Stimulated activated naive CD8-positive, alpha-beta T cell treated with anti-CD3 and anti-CD28 coated beads, Interleukin-15, amount 100 ng/mL, for 72 hours (primary cell): ENCODE measurements at regions not wholly inside any gene's neighbourhood (a gene's known extent, or its start where the extent isn't known, plus 50 kb on each side); places are given as distances from the start of the nearest gene placed in this dataset.

Source experiments
- ATAC-seq: fragments of 150-1000 bp; cut with Tn5 transposase; 2 replicates; pipeline ENCODE4 v1.10.0; 2021; ENCODE audit warnings: mild to moderate bottlenecking, moderate library complexity
- DNase-seq, 2 donors: peaks; one replicate each; pipeline ENCODE4 v3.0.0; 2021 to 2022
- H3K27ac Mint-ChIP-seq, 2 donors: one replicate each; pipeline ENCODE4 v1.8.0; 2022; ENCODE audit warnings: mild to moderate bottlenecking in 2 of 2, mixed read lengths in 2 of 2, moderate library complexity in 2 of 2
- H3K27me3 Mint-ChIP-seq: one replicate; pipeline ENCODE4 v1.8.0; 2022; ENCODE audit warnings: mixed read lengths
- H3K4me1 Mint-ChIP-seq: one replicate; pipeline ENCODE4 v1.8.0; 2022; ENCODE audit warnings: mild to moderate bottlenecking, mixed read lengths
- H3K4me3 Mint-ChIP-seq, 2 donors: one replicate each; pipeline ENCODE4 v1.8.0; 2022; ENCODE audit warnings: mild to moderate bottlenecking in 2 of 2, mixed read lengths in 2 of 2, moderate library complexity in 1 of 2
- H3K9me3 Mint-ChIP-seq, 2 donors: one replicate each; pipeline ENCODE4 v1.8.0; 2022; ENCODE audit warnings: mixed read lengths in 2 of 2

- Mint-ChIP-seq H3K27ac (no peak overlapping the region), H3K4me1 (no peaks in the 10 kb centered on the region), H3K4me3 (no peak overlapping the region), H3K27me3 (no peaks in the 10 kb centered on the region), H3K9me3 (peaks cover 0 to 13% of the 10 kb centered on the region in 2 donors)
- DNase-seq, result no peak
- ATAC-seq, result no peak
Observed at GRCh38 chr13:82305588-82305987, 1576.7 kb downstream of the SLITRK1 start.

GRCh38 chr13:82298106-82298505 is 1584.2 kb downstream of the SLITRK1 start:
- Mint-ChIP-seq H3K4me1 (no peaks in the 10 kb centered on the region), H3K9me3 (peaks cover 5 to 21% of the 10 kb centered on the region in 2 donors), H3K27ac (no peak overlapping the region), H3K4me3 (no peak overlapping the region), H3K27me3 (no peaks in the 10 kb centered on the region)
- ATAC-seq (no peak), DNase-seq (no peak)

- Mint-ChIP-seq H3K9me3 (peaks cover 5 to 8% of the 10 kb centered on the region in 2 donors), H3K27ac (no peak overlapping the region), H3K27me3 (no peaks in the 10 kb centered on the region), H3K4me1 (no peaks in the 10 kb centered on the region), H3K4me3 (no peak overlapping the region)
- ATAC-seq, result no peak
- DNase-seq, result no peak
Observed at GRCh38 chr13:82294226-82294625, 1588.0 kb downstream of the SLITRK1 start.

DNA sequence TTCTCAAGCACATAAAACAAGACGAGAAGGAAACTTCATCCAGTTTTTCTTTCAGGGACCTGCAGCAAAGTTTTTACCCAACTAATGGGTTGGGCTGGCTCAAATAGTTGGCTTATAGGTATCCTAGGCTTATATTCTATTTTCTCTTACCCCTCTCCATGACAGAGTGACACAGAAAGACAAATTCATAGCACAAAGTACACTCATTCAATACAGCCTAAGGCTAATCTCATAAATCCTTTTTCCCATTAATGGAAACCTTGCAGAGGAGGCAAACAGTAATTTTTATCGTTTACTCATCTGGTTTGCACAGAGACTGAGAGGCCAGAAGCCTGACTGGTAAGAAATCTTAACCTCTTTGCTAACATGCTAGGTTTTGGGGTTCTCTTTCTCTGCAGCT is 1589.9 kb downstream of the SLITRK1 start:
- Mint-ChIP-seq H3K4me3 (no peak overlapping the region), H3K27ac (no peak overlapping the region), H3K9me3 (peaks cover 5 to 8% of the 10 kb centered on the region in 2 donors), H3K27me3 (no peaks in the 10 kb centered on the region), H3K4me1 (no peaks in the 10 kb centered on the region)
- ATAC-seq (no peak), DNase-seq (no peak)

GRCh38 chr13:82291852-82292251 is 1590.4 kb downstream of the SLITRK1 start:
- ATAC-seq (no peak), DNase-seq (no peak)
- Mint-ChIP-seq H3K4me3 (no peak overlapping the region), H3K27ac (no peak overlapping the region), H3K27me3 (no peaks in the 10 kb centered on the region), H3K4me1 (no peaks in the 10 kb centered on the region), H3K9me3 (peaks cover 5 to 8% of the 10 kb centered on the region in 2 donors)

- Mint-ChIP-seq H3K27me3 (no peaks in the 10 kb centered on the region), H3K4me1 (no peaks in the 10 kb centered on the region), H3K9me3 (peaks cover 0 to 8% of the 10 kb centered on the region in 2 donors), H3K27ac (no peak overlapping the region), H3K4me3 (no peak overlapping the region)
- ATAC-seq, result no peak
- no peak for DNase-seq
Observed at GRCh38 chr13:82275644-82276043, 1606.6 kb downstream of the SLITRK1 start.

- no peak overlapping the region for H3K4me3 Mint-ChIP-seq
- H3K9me3 Mint-ChIP-seq, result peaks cover 0 to 8% of the 10 kb centered on the region in 2 donors
- no peaks in the 10 kb centered on the region for H3K4me1 Mint-ChIP-seq
Observed at GRCh38 chr13:82259284-82259683, 1623.0 kb downstream of the SLITRK1 start.

GRCh38 chr13:82257790-82258507 is 1624.3 kb downstream of the SLITRK1 start:
- ATAC-seq (peak; percentile 40), DNase-seq (no peak)
- Mint-ChIP-seq H3K27me3 (no peaks in the 10 kb centered on the region), H3K9me3 (peaks cover 0 to 8% of the 10 kb centered on the region in 2 donors), H3K4me3 (no peak overlapping the region), H3K27ac (no peak overlapping the region), H3K4me1 (no peaks in the 10 kb centered on the region)

More at GRCh38 chr13:82259284-82259683, 1623.0 kb downstream of the SLITRK1 start:
- no peak for ATAC-seq
- Mint-ChIP-seq H3K27ac (no peak overlapping the region), H3K27me3 (no peaks in the 10 kb centered on the region)
- no peak for DNase-seq

DNA sequence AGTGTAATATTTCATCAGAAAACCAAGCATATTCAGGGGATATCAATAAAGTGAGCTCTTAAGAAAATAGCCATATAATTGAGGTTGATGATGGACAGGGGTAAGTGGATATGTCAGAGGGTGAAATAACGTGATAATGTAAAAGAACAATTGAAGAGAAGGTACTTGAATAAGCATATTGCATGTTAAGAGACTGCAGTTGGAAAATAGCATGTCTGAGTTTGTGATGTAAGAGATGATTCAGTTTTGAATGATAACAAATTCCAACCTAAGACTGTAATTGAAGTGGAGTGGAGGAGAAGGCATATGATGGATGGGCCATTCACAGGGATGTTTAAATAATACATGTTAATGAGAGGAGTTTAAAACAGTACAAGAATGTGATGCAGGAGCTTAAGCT is 1633.5 kb downstream of the SLITRK1 start:
- H3K27me3 Mint-ChIP-seq, result no peaks in the 10 kb centered on the region
- ATAC-seq, result no peak
- H3K4me3 Mint-ChIP-seq, result no peak overlapping the region
- no peaks in the 10 kb centered on the region for H3K4me1 Mint-ChIP-seq
- peaks cover 5 to 13% of the 10 kb centered on the region in 2 donors for H3K9me3 Mint-ChIP-seq
- no peak overlapping the region for H3K27ac Mint-ChIP-seq
- no peak for DNase-seq

DNA sequence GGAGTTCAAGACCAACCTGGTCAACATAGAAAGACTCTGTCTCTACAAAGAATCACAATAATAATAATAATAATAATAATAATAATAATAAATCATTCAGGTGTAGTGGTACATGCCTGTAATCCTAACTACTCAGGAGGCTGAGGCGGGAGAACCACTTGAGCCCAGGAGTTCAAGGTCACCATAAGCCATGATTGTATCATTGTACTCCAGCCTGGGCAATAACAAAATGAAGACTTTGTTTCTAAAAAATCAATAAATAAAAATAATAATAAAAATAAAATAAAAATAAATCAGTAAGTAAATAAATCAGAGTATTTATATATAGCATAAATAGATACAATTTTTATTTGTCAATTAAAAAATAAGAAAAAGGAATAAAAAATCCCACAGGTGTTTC is 1636.4 kb downstream of the SLITRK1 start:
- no peaks in the 10 kb centered on the region for H3K27me3 Mint-ChIP-seq
- H3K4me1 Mint-ChIP-seq, result no peaks in the 10 kb centered on the region
- DNase-seq, result no peak
- H3K27ac Mint-ChIP-seq, result no peak overlapping the region
- H3K4me3 Mint-ChIP-seq, result no peak overlapping the region
- no peak for ATAC-seq
- peaks cover under 1 to 5% of the 10 kb centered on the region in 2 donors for H3K9me3 Mint-ChIP-seq

DNA sequence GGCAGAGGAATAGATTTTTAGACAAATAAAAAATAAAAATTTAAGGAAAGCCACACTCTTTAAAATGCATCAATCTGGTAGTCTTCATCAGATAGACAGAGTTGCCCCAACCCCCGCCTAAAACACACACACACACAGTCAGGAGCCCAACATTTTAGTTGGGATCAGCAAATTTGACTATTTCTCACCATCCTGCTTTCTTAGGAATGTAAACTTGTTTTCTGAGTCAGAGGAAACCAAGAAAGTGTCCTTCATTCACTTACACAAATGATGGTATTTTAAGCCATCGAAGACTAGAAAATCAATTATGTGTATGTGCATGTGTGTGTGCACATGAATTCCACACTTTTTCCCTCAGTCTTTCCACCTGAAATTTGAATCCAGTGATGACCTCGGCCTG is 1657.5 kb downstream of the SLITRK1 start:
- DNase-seq (no peak), ATAC-seq (no peak)
- Mint-ChIP-seq H3K27ac (no peak overlapping the region), H3K4me3 (no peak overlapping the region), H3K27me3 (no peaks in the 10 kb centered on the region), H3K4me1 (no peaks in the 10 kb centered on the region), H3K9me3 (peaks cover 0 to 6% of the 10 kb centered on the region in 2 donors)

- H3K27me3 Mint-ChIP-seq, result no peaks in the 10 kb centered on the region
- no peaks in the 10 kb centered on the region for H3K4me1 Mint-ChIP-seq
- ATAC-seq (no peak), DNase-seq (no peak)
- no peak overlapping the region for H3K4me3 Mint-ChIP-seq
- no peak overlapping the region for H3K27ac Mint-ChIP-seq
- peaks cover 0 to 2% of the 10 kb centered on the region in 2 donors for H3K9me3 Mint-ChIP-seq
Observed at GRCh38 chr13:82221621-82222020, 1660.7 kb downstream of the SLITRK1 start.

GRCh38 chr13:82220641-82221040 is 1661.6 kb downstream of the SLITRK1 start:
- no peaks in the 10 kb centered on the region for H3K4me1 Mint-ChIP-seq
- no peaks in the 10 kb centered on the region for H3K27me3 Mint-ChIP-seq
- no peak for DNase-seq
- H3K9me3 Mint-ChIP-seq, result peaks cover 0 to 7% of the 10 kb centered on the region in 2 donors
- no peak overlapping the region for H3K27ac Mint-ChIP-seq
- no peak overlapping the region for H3K4me3 Mint-ChIP-seq
- no peak for ATAC-seq

GRCh38 chr13:82216165-82216564 is 1666.1 kb downstream of the SLITRK1 start:
- peaks cover 13 to 28% of the 10 kb centered on the region in 2 donors for H3K9me3 Mint-ChIP-seq
- no peaks in the 10 kb centered on the region for H3K4me1 Mint-ChIP-seq
- ATAC-seq (no peak), DNase-seq (no peak)
- H3K27ac Mint-ChIP-seq, result no peak overlapping the region
- H3K27me3 Mint-ChIP-seq, result no peaks in the 10 kb centered on the region
- no peak overlapping the region for H3K4me3 Mint-ChIP-seq

- Mint-ChIP-seq H3K4me3 (no peak overlapping the region), H3K27ac (no peak overlapping the region), H3K4me1 (no peaks in the 10 kb centered on the region), H3K9me3 (peaks cover 13 to 28% of the 10 kb centered on the region in 2 donors), H3K27me3 (no peaks in the 10 kb centered on the region)
- ATAC-seq (no peak), DNase-seq (no peak)
Observed at GRCh38 chr13:82214341-82214740, 1667.9 kb downstream of the SLITRK1 start.

GRCh38 chr13:82206241-82206640 is 1676.0 kb downstream of the SLITRK1 start:
- no peaks in the 10 kb centered on the region for H3K27me3 Mint-ChIP-seq
- ATAC-seq (no peak), DNase-seq (no peak)
- H3K27ac Mint-ChIP-seq, result no peak overlapping the region
- H3K4me3 Mint-ChIP-seq, result no peak overlapping the region
- H3K9me3 Mint-ChIP-seq, result peaks cover 0 to 5% of the 10 kb centered on the region in 2 donors
- H3K4me1 Mint-ChIP-seq, result no peaks in the 10 kb centered on the region

DNA sequence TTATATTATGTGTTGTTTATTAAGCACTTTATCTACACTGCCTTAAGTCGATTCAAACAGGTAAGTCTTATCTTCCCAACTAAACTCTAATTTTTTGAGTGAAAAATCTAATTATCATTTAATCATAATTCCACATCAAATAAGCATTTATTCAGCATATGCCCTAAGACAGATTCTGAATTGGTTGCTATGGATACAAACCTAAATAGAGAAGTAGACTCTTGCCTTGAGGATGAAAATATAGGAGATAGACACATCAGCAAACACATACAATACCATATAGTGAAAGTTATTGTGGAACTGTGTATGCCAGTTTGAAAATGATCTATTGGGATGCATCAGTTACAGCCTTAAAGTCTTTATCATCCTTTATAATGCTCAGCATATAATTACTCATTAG is 1679.9 kb downstream of the SLITRK1 start:
- DNase-seq, result no peak
- H3K27ac Mint-ChIP-seq, result no peak overlapping the region
- H3K9me3 Mint-ChIP-seq, result peaks cover 0 to 5% of the 10 kb centered on the region in 2 donors
- H3K4me1 Mint-ChIP-seq, result no peaks in the 10 kb centered on the region
- no peaks in the 10 kb centered on the region for H3K27me3 Mint-ChIP-seq
- H3K4me3 Mint-ChIP-seq, result no peak overlapping the region
- ATAC-seq, result no peak
